HUES64 (cell line): ENCODE measurements at regions not wholly inside any gene's neighbourhood (a gene's known extent, or its start where the extent isn't known, plus 50 kb on each side); places are given as distances from the start of the nearest gene placed in this dataset.

Source experiments
- H3K27ac ChIP-seq: 2 replicates; pipeline ENCODE4 v1.7.0; 2013; ENCODE audit warnings: low read depth, low read length, inconsistent platforms
- H3K27me3 ChIP-seq: 2 replicates; pipeline ENCODE4 v1.6.1; 2013; ENCODE audit warnings: mild to moderate bottlenecking, low read length; ENCODE audit not compliant: insufficient read depth
- H3K36me3 ChIP-seq: 2 replicates; pipeline ENCODE4 v1.6.1; 2013; ENCODE audit warnings: mild to moderate bottlenecking, low read length; ENCODE audit not compliant: insufficient read depth
- H3K4me1 ChIP-seq: 2 replicates; pipeline ENCODE4 v1.6.1; 2013; ENCODE audit warnings: mild to moderate bottlenecking, low read length, moderate library complexity; ENCODE audit not compliant: insufficient read depth
- H3K4me3 ChIP-seq: 2 replicates; pipeline ENCODE4 v1.5.1; 2013; ENCODE audit warnings: mild to moderate bottlenecking, low read length, moderate library complexity
- H3K9ac ChIP-seq: 2 replicates; pipeline ENCODE4 v1.6.1; 2013; ENCODE audit warnings: mild to moderate bottlenecking, low read depth, low read length
- H3K9me3 ChIP-seq: 2 replicates; pipeline ENCODE4 v1.6.1; 2013; ENCODE audit warnings: low read depth, low read length; ENCODE audit not compliant: insufficient read depth
- WGBS: fragments of 150-250, 120-280 bp; methylation state at CpG from one replicate; pipeline ENCODE4 v1.1.7; 2013; ENCODE audit warnings: missing lambda C conversion rate; 5-methylcytosine and 5-hydroxymethylcytosine counted together

GRCh38 chr3:25277503-25277902, 150.6 kb upstream of the RARB start:
- Histone ChIP-seq H3K9ac (no peak overlapping the region), H3K27ac (no peak overlapping the region), H3K9me3 (no peaks in the 10 kb centered on the region), H3K27me3 (peaks cover 19% of the 10 kb centered on the region; the same call in 1 of the 2 replicates), H3K4me3 (no peak overlapping the region), H3K36me3 (no peaks in the 10 kb centered on the region), H3K4me1 (no peaks in the 10 kb centered on the region)

DNA sequence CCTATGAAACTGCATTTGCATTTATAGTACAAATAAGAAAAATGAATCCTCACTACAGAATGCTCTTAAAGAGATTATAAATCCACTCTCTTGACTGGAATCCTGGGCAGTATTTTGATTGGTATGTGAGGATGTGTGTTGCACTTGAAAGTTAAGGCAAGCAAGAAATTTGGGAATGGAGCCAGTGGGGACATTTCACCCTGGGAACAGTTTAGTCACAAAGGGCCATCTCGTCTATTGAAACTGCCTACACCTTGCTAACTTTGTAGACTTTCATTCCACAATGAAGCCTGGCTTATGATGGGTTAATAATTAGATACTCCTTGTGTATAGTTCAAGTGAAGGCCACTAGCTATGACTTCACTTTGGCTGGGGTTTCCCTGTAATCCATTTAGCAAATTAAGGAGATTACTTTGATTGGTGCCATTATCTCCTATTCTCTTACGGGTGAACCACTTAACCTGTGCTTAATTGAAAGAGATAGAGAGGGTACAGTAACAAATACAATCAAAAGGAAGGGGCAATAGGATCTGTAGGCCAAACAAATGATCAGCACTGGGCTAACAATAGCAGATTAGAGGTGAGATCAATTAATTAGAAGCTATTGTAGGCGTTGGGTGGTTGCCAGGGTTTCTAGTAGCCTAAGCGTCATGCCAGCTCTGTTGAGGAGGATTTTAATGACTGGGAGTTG, 146.9 kb upstream of the RARB start:
- Histone ChIP-seq H3K9me3 (no peaks in the 10 kb centered on the region), H3K36me3 (no peaks in the 10 kb centered on the region), H3K27me3 (peaks cover 23% of the 10 kb centered on the region; the same call in 1 of the 2 replicates), H3K27ac (no peak overlapping the region), H3K9ac (no peak overlapping the region), H3K4me3 (no peak overlapping the region), H3K4me1 (no peaks in the 10 kb centered on the region)
- 89% methylated on average over 4 of the region's 4 CpGs for WGBS

GRCh38 chr3:25281732-25282126, 146.3 kb upstream of the RARB start:
- H3K4me3 ChIP-seq: no peak overlapping the region
- H3K9ac ChIP-seq: no peak overlapping the region
- WGBS: 100% methylated on average over 1 of the region's 2 CpGs
- H3K4me1 ChIP-seq: no peaks in the 10 kb centered on the region
- H3K27me3 ChIP-seq: peaks cover 23% of the 10 kb centered on the region; the same call in 1 of the 2 replicates
- no peaks in the 10 kb centered on the region for H3K36me3 ChIP-seq
- H3K9me3 ChIP-seq: no peaks in the 10 kb centered on the region
- no peak overlapping the region for H3K27ac ChIP-seq

DNA sequence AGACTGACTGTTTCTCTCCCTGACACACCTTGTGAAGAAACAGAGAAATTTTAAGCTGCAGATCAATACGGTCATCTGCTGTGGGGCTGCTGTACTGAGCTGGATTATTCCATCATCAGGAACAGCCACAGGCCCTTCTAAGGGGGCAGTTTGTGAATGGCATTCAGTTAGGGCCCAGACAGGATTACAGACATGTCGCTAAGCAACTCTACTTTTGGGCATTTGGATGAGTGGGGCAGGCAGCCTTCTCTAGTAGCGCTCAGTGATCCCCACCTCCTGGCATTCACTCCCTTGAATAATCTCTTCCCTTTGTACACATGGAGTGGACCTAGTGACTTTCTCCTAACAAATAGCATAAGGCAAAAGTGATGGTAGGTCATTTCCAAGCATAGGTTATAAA, 144.4 kb upstream of the RARB start:
- Histone ChIP-seq H3K36me3 (no peaks in the 10 kb centered on the region), H3K9ac (no peak overlapping the region), H3K27ac (no peak overlapping the region), H3K4me1 (peaks cover 8% of the 10 kb centered on the region), H3K9me3 (no peaks in the 10 kb centered on the region), H3K27me3 (peaks cover 17% of the 10 kb centered on the region; the same call in 1 of the 2 replicates), H3K4me3 (no peak overlapping the region)
- WGBS: 93% methylated on average over 3 of the region's 3 CpGs

DNA sequence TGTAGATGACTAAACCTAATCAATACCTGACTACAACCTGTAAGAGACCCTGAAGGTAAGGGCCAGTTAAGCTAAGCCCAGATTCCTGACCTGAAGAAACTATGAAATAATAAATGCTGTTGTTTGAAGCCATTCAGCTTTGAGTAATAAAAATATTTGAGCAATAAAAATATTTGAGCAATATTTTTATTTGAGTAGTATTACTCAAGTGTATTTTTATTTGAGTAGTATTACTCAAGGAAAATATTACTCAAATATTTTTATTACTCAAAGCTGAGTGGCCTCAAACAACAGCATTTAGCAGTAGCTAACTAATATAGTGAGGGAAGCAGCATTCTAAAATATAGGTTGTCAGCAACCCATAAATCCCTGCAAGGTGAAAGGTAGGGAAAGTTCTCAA, 143.8 kb upstream of the RARB start:
- Histone ChIP-seq H3K4me3 (no peak overlapping the region), H3K27me3 (peaks cover 13% of the 10 kb centered on the region; the same call in 1 of the 2 replicates), H3K9ac (no peak overlapping the region), H3K9me3 (no peaks in the 10 kb centered on the region), H3K36me3 (no peaks in the 10 kb centered on the region), H3K27ac (no peak overlapping the region), H3K4me1 (peaks cover 13% of the 10 kb centered on the region)

DNA sequence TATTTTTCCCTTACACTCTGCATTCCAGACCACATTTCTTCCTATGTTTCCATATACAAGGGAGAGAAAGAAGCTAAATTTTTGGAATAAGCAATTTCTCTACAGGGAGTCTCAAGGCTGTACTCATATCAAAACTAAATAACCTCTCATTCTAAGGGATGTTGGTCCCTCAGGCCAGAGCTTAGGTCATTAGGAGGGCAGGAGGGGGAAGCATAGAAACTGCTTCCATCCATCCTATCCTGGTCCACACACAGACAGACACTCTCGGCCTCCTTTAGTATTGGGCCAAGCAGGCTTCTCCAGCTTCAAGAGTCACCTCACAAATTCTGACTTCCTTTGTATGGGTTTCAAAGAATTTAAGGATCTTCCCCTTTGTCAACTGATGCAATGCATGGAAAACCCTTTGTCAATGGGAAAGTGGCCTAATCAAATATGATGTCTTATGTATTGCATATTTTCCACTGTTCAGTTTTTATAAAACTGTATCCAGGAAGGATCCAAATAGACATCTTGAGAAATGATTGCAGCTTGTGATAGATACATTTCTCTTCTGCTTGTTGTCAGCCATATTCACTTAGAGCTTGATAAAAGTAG, 140.7 kb upstream of the RARB start:
- WGBS: 88% methylated on average over 1 of the region's 1 CpG
- Histone ChIP-seq H3K4me3 (no peak overlapping the region), H3K36me3 (no peaks in the 10 kb centered on the region), H3K27me3 (peaks cover 5% of the 10 kb centered on the region; the same call in 1 of the 2 replicates), H3K9ac (no peak overlapping the region), H3K4me1 (peaks cover 24% of the 10 kb centered on the region), H3K27ac (no peak overlapping the region), H3K9me3 (no peaks in the 10 kb centered on the region)

GRCh38 chr3:25288413-25288812, 139.7 kb upstream of the RARB start:
- Histone ChIP-seq H3K36me3 (no peaks in the 10 kb centered on the region), H3K4me1 (peaks cover 34% of the 10 kb centered on the region), H3K27me3 (no peaks in the 10 kb centered on the region), H3K9ac (no peak overlapping the region), H3K27ac (no peak overlapping the region), H3K9me3 (no peaks in the 10 kb centered on the region), H3K4me3 (no peak overlapping the region)
- WGBS: 31% methylated on average over 1 of the region's 1 CpG

- Histone ChIP-seq H3K9ac (no peak overlapping the region), H3K36me3 (no peaks in the 10 kb centered on the region), H3K4me3 (no peak overlapping the region), H3K27ac (no peak overlapping the region), H3K4me1 (peaks cover 37% of the 10 kb centered on the region), H3K27me3 (no peaks in the 10 kb centered on the region), H3K9me3 (no peaks in the 10 kb centered on the region)
- 80% methylated on average over 1 of the region's 1 CpG for WGBS
These were observed 138.9 kb upstream of the RARB start for GRCh38 chr3:25289156-25289555.

GRCh38 chr3:25289663-25290062, 138.4 kb upstream of the RARB start:
- 100% methylated on average over 2 of the region's 2 CpGs for WGBS
- H3K4me1 ChIP-seq: peaks cover 37% of the 10 kb centered on the region
- H3K4me3 ChIP-seq: no peak overlapping the region
- H3K27ac ChIP-seq: no peak overlapping the region
- no peaks in the 10 kb centered on the region for H3K27me3 ChIP-seq
- no peaks in the 10 kb centered on the region for H3K9me3 ChIP-seq
- H3K9ac ChIP-seq: no peak overlapping the region
- no peaks in the 10 kb centered on the region for H3K36me3 ChIP-seq

DNA sequence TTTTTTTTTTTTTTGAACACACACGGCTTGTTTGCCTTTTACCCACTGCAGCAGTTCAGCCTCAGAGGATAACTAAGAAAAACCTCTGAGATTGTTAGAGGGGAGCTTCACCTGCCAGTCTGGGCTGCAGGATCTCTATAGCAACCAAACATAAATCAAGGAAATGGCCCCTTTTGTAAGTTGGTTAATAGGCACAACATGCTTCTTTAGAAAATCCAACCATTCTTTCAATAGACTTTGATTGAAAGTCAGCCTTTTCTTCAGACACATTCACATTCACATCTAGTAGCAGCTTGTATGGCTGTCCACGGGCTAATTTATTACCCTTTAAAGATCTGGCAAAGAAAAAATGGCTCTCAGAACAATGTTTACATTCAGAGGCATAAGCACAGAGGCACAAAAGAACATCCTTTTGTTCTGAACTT, 136.6 kb upstream of the RARB start:
- no peak overlapping the region for H3K9ac ChIP-seq
- H3K4me1 ChIP-seq: peaks cover 37% of the 10 kb centered on the region
- H3K27me3 ChIP-seq: no peaks in the 10 kb centered on the region
- 67% methylated on average over 1 of the region's 2 CpGs for WGBS
- no peaks in the 10 kb centered on the region for H3K9me3 ChIP-seq
- H3K4me3 ChIP-seq: no peak overlapping the region
- H3K27ac ChIP-seq: no peak overlapping the region
- H3K36me3 ChIP-seq: no peaks in the 10 kb centered on the region

DNA sequence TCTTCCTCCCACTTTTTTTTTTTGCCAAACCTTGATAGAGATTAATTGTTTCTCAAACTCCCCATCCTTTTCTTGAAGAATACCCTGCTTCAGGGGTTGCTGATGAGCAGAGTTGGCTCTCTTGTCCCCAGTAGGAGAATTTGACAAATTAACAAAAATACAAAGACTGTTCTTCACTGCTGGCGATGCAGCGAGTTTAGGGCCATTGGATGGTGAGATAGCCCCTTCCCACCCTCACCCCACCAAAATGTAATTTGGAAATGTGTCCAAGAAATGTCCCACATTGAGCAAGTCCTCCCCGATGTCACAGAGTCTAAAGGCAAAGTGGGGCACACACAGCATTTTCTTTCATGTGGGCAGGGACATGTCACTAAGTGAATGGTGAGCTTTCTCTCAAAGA, 136.0 kb upstream of the RARB start:
- no peak overlapping the region for H3K4me3 ChIP-seq
- no peak overlapping the region for H3K9ac ChIP-seq
- no peaks in the 10 kb centered on the region for H3K9me3 ChIP-seq
- WGBS: 97% methylated on average over 3 of the region's 3 CpGs
- no peaks in the 10 kb centered on the region for H3K27me3 ChIP-seq
- 0 out of 2 replicates have a peak overlapping the region, but pooled peaks have one; percentile 15 for H3K27ac ChIP-seq
- H3K4me1 ChIP-seq: peaks cover 37% of the 10 kb centered on the region
- no peaks in the 10 kb centered on the region for H3K36me3 ChIP-seq
